A549 (cell line): ENCODE measurements at regions not wholly inside any gene's neighbourhood (a gene's known extent, or its start where the extent isn't known, plus 50 kb on each side); places are given as distances from the start of the nearest gene placed in this dataset.

Experiments used
- CTCF ChIP-seq: fragments of >200 bp; sonication (Bioruptor Twin); formaldehyde crosslinking; IDR thresholded peaks from 3 replicates; pipeline ENCODE4 v1.5.1; 2016
- EHMT2 ChIP-seq: fragments of 200-600 bp; sonication (generic); IDR thresholded peaks from 2 replicates; pipeline ENCODE4 v1.6.1; 2016; ENCODE audit warnings: antibody characterized with exemption, low read depth, mild to moderate bottlenecking, moderate library complexity
- EP300 ChIP-seq, 2 experiments: fragments of >200 bp; sonication (Bioruptor Twin); formaldehyde crosslinking; IDR thresholded peaks; 2 replicates in 1 of 2; 3 replicates in 1 of 2; pipeline ENCODE4 v1.6.1; 2016 to 2017
- FOSL2 ChIP-seq, 2 experiments: fragments of 450-650 bp in 1 of 2; fragments of >200 bp in 1 of 2; sonication (Bioruptor Twin) in 1 of 2; formaldehyde crosslinking; IDR thresholded peaks; 2 replicates each; pipeline versions ENCODE4 v1.5.0 to v1.6.1; 2016 to 2020; ENCODE audit warnings: mild to moderate bottlenecking in 1 of 2, moderate library complexity in 1 of 2
- JUN ChIP-seq, 2 experiments: fragments of >200 bp; sonication (Bioruptor Twin); formaldehyde crosslinking; IDR thresholded peaks; 2 replicates in 1 of 2; 3 replicates in 1 of 2; pipeline ENCODE4 v1.6.1; 2016 to 2017
- JUNB ChIP-seq: fragments of >200 bp; sonication (Bioruptor Twin); formaldehyde crosslinking; IDR thresholded peaks from 2 replicates; pipeline ENCODE4 v1.6.1; 2016
- NFE2L2 ChIP-seq: fragments of 150-350 bp; conservative IDR thresholded peaks from 2 replicates; pipeline ENCODE4 v1.6.1; 2014; ENCODE audit warnings: low read length
- POLR2A ChIP-seq: IDR thresholded peaks from 2 replicates; pipeline ENCODE4 v1.6.1; 2012; ENCODE audit warnings: mild to moderate bottlenecking, low read length
- RAD21 ChIP-seq, 2 experiments: fragments of >200 bp in 1 of 2; sonication (Bioruptor Twin) in 1 of 2; formaldehyde crosslinking in 1 of 2; IDR thresholded peaks in 1 of 2; conservative IDR thresholded peaks in 1 of 2; 2 replicates in 1 of 2; 3 replicates in 1 of 2; pipeline ENCODE4 v1.6.1; 2012 to 2018; ENCODE audit warnings: inconsistent platforms in 1 of 2
- RCOR1 ChIP-seq: fragments of 150-350 bp; IDR thresholded peaks from 2 replicates; pipeline ENCODE4 v1.6.1; 2014; ENCODE audit warnings: antibody characterized with exemption, low read length, low read depth
- ZFP36 ChIP-seq: fragments of 450-650 bp; IDR thresholded peaks from 2 replicates; pipeline ENCODE4 v1.6.1; 2014; ENCODE audit warnings: borderline replicate concordance; ENCODE audit not compliant: partially characterized antibody
- TF ChIP-seq, protein P1 (sequence below): fragments of 450-650 bp; IDR thresholded peaks from 2 replicates; pipeline ENCODE4 v1.6.1; 2014; ENCODE audit warnings: antibody characterized with exemption
- TF ChIP-seq, protein P2 (sequence below): IDR thresholded peaks from 2 replicates; pipeline ENCODE4 v1.6.1; 2012

GRCh38 chr2:100676346-100676745 lies 113.6 kb downstream of the PDCL3 start:
- no peak for TF ChIP-seq POLR2A
- TF ChIP-seq CTCF = no peak
- TF ChIP-seq ZFP36 = no peak
- no peak for TF ChIP-seq FOSL2 (IDR thresholded peaks at IDR 0.05)
- no peak for TF ChIP-seq FOSL2 (CRISPR knock-in tag; IDR thresholded peaks at IDR 0.05)
- TF ChIP-seq JUNB = no peak
- no peak for TF ChIP-seq EP300 (IDR thresholded peaks at IDR 0.05)
- TF ChIP-seq RCOR1 = no peak
- TF ChIP-seq EHMT2 = no peak
- TF ChIP-seq, protein P1, sequence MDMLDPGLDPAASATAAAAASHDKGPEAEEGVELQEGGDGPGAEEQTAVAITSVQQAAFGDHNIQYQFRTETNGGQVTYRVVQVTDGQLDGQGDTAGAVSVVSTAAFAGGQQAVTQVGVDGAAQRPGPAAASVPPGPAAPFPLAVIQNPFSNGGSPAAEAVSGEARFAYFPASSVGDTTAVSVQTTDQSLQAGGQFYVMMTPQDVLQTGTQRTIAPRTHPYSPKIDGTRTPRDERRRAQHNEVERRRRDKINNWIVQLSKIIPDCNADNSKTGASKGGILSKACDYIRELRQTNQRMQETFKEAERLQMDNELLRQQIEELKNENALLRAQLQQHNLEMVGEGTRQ = no peak
- TF ChIP-seq RAD21 (conservative IDR thresholded peaks at IDR 0.05 in 1 of 2, IDR thresholded peaks at IDR 0.05 in 1 of 2) = no peak
- TF ChIP-seq NFE2L2 = no peak
- TF ChIP-seq JUN (IDR thresholded peaks at IDR 0.05) = no peak
- TF ChIP-seq, protein P2, sequence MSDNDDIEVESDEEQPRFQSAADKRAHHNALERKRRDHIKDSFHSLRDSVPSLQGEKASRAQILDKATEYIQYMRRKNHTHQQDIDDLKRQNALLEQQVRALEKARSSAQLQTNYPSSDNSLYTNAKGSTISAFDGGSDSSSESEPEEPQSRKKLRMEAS = no peak
